ENCODE measurements at regions not wholly inside any gene's neighbourhood (a gene's known extent, or its start where the extent isn't known, plus 50 kb on each side); places are given as distances from the start of the nearest gene placed in this dataset.

DNA sequence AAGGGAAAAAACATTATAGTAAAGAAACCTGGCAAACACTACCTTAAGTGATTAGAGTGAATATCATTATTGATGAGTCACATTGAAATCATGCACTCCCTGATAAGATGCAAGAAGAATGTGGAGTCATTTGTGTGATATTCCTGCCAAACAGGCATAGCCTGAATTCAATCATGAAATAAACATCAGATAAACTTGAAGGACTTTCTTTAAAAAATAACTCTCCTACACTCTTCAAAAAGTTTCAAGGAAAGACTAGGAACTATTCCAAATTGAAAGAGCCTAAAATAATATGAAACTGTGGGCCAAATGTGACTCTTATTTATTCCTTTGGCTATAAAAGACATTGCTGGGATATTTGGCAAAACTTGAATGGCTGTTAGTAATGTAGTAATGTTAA is 625.7 kb upstream of the LMCD1 start:
- Histone ChIP-seq H3K4me1 (no peaks in the 10 kb centered on the region), H3K4me3 (ENCODE audit: low read depth, low read length) (no peak overlapping the region), H3K36me3 (no peaks in the 10 kb centered on the region), H3K27me3 (no peaks in the 10 kb centered on the region), H3K9me3 (no peaks in the 10 kb centered on the region)
- no peak for DNase-seq
- TF ChIP-seq, protein P1, sequence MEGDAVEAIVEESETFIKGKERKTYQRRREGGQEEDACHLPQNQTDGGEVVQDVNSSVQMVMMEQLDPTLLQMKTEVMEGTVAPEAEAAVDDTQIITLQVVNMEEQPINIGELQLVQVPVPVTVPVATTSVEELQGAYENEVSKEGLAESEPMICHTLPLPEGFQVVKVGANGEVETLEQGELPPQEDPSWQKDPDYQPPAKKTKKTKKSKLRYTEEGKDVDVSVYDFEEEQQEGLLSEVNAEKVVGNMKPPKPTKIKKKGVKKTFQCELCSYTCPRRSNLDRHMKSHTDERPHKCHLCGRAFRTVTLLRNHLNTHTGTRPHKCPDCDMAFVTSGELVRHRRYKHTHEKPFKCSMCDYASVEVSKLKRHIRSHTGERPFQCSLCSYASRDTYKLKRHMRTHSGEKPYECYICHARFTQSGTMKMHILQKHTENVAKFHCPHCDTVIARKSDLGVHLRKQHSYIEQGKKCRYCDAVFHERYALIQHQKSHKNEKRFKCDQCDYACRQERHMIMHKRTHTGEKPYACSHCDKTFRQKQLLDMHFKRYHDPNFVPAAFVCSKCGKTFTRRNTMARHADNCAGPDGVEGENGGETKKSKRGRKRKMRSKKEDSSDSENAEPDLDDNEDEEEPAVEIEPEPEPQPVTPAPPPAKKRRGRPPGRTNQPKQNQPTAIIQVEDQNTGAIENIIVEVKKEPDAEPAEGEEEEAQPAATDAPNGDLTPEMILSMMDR (IDR thresholded peaks at IDR 0.05; ENCODE audit: low read depth, low read length) = no peak

DNA sequence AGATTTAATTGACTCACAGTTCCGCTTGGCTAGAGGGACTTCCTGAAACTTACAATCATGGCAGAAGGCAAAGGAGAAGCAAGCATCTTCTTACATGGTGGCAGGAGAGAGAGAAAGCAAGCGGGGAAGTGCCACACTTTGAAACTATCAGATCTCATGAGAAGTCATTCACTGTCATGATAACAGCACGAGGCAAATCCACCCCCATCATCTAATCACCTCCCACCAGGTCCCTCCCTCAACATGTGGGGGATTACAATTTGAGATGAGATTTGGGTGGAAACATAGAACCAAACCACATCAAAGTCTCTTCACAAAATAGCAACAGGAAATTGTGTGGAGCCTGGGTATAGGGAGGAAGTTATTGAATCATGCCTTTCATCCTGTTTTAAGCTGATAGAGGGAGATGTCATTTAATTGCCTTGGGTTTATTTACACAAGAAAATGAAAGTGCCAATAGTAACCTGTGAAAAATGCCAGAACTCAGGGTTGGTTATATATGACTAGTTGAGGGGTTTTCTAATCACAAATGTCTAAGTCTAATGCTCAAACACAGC is 624.8 kb upstream of the LMCD1 start:
- TF ChIP-seq, protein P1 (IDR thresholded peaks at IDR 0.05; ENCODE audit: low read depth, low read length) = no peak
- H3K9me3 ChIP-seq = no peaks in the 10 kb centered on the region
- no peaks in the 10 kb centered on the region for H3K4me1 ChIP-seq
- DNase-seq = no peak
- H3K4me3 ChIP-seq (ENCODE audit: low read depth, low read length) = no peak overlapping the region
- H3K27me3 ChIP-seq = no peaks in the 10 kb centered on the region
- no peaks in the 10 kb centered on the region for H3K36me3 ChIP-seq

DNA sequence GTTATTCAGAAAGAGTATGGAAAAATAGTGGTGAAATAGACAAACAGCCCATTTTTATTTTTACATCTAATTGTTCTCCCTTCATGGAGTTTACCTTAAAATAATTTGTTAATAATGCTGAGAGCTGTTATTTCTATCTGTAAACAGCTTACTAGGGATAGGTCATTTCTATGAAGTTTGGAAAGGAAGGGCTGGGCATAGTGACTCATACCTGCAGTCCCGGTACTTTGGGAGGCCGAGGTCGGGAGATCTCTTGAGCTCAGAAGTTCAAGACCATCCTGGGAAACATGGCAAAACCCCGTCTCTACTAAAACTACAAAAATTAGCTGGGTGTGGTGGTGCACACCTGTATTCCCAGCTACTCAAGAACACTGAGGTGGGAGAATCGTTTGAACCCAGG is 624.3 kb upstream of the LMCD1 start:
- Histone ChIP-seq H3K36me3 (no peaks in the 10 kb centered on the region), H3K9me3 (no peaks in the 10 kb centered on the region)
- TF ChIP-seq, protein P1 (IDR thresholded peaks at IDR 0.05; ENCODE audit: low read depth, low read length) = no peak

DNA sequence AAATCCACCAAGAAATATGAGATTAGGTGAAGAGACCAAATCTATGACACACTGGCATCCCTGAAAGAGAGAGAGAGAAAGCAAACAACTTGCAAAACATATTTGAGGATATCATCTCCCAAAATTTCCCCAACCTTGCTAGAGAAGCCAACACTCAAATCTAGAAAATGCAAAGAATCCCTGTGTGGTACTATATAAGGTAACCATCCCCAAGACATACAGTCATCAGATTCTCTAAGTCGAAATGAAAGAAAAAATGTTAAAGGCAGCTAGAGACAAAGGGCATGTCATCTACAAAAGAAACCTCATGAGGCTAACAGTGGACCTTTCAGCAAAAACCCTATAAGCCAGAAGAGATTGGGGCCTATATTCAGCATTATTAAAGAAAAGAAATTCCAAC is 622.1 kb upstream of the LMCD1 start:
- DNase-seq = no peak
- Histone ChIP-seq H3K27me3 (no peaks in the 10 kb centered on the region), H3K9me3 (no peaks in the 10 kb centered on the region), H3K36me3 (no peaks in the 10 kb centered on the region), H3K4me1 (no peaks in the 10 kb centered on the region), H3K4me3 (ENCODE audit: low read depth, low read length) (no peak overlapping the region)
- TF ChIP-seq, protein P1 (IDR thresholded peaks at IDR 0.05; ENCODE audit: low read depth, low read length) = no peak

More for the DNA sequence above, 624.3 kb upstream of the LMCD1 start:
- H3K4me3 ChIP-seq (ENCODE audit: low read depth, low read length) = no peak overlapping the region
- no peak for DNase-seq
- H3K27me3 ChIP-seq = no peaks in the 10 kb centered on the region
- H3K4me1 ChIP-seq = no peaks in the 10 kb centered on the region

DNA sequence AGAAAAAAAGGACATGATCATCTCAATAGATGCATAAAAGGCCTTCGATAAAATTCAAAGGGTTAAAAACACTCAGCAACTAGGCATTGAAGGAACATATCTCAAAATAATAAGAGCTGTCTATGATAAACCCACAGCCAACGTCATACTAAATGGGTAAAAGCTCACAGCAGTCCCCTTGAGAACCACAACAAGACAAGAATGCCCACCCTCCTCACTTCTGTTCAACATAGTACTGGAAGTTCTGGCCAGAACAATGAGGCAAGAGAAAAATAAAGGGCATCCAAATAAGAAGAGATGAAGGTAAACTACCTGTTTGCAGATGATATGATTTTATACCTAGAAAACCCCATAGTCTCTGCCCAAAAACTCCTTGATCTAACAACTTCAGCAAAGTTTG is 619.7 kb upstream of the LMCD1 start:
- Histone ChIP-seq H3K36me3 (no peaks in the 10 kb centered on the region), H3K9me3 (no peaks in the 10 kb centered on the region)
- TF ChIP-seq, protein P1 (IDR thresholded peaks at IDR 0.05; ENCODE audit: low read depth, low read length) = no peak

DNA sequence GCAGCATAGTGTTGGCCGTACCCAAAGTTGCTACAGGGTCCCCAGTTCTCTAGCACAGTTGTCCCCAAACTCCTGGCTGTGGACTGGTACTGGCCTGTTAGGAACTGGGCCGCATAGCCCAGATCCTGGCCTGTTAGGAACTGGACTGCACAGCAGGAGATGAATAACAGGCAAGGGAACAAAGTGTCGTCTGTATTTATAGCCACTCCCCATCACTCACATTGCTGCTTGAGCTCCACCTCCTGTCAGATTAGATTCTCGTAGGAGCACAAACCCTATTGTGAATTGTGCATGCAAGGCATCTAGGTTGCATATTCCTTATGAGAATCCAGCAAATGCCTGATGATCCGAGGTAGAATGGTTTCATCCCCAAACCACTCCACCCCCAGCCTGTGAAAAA is 604.0 kb upstream of the LMCD1 start:
- H3K9me3 ChIP-seq = no peaks in the 10 kb centered on the region
- no peaks in the 10 kb centered on the region for H3K36me3 ChIP-seq
- DNase-seq = no peak
- TF ChIP-seq, protein P1 (IDR thresholded peaks at IDR 0.05; ENCODE audit: low read depth, low read length) = no peak
- no peaks in the 10 kb centered on the region for H3K27me3 ChIP-seq
- no peaks in the 10 kb centered on the region for H3K4me1 ChIP-seq
- no peak overlapping the region for H3K4me3 ChIP-seq (ENCODE audit: low read depth, low read length)

More for the DNA sequence above, 619.7 kb upstream of the LMCD1 start:
- DNase-seq = no peak
- H3K4me3 ChIP-seq (ENCODE audit: low read depth, low read length) = no peak overlapping the region
- no peaks in the 10 kb centered on the region for H3K4me1 ChIP-seq
- H3K27me3 ChIP-seq = no peaks in the 10 kb centered on the region
